Spleen (tissue), 11 donors: ENCODE measurements at regions not wholly inside any gene's neighbourhood (a gene's known extent, or its start where the extent isn't known, plus 50 kb on each side); places are given as distances from the start of the nearest gene placed in this dataset.

Source experiments
- DNase-seq: peaks from one replicate; pipeline ENCODE4 v3.0.0-alpha.2; 2020
- H3K27ac ChIP-seq, 8 donors: fragments of 200-600 bp; sonication (generic) in 7 of 8; 1 replicate in 4 of 8; 2 replicates in 4 of 8; pipeline versions ENCODE4 v1.5.0 to v1.8.0; 2016 to 2021; ENCODE audit warnings: inconsistent platforms in 4 of 8, mild to moderate bottlenecking in 4 of 8, moderate library complexity in 1 of 8
- H3K27me3 ChIP-seq, 7 donors: fragments of 200-600 bp; sonication (generic) in 6 of 7; replicated peaks in 1 of 7; 1 replicate in 4 of 7; 2 replicates in 3 of 7; pipeline versions ENCODE4 v1.5.0 to v1.8.0; 2016 to 2021; ENCODE audit warnings: inconsistent platforms in 3 of 7, mild to moderate bottlenecking in 1 of 7
- H3K36me3 ChIP-seq, 6 donors: fragments of 200-600 bp; sonication (generic) in 5 of 6; 1 replicate in 4 of 6; 2 replicates in 2 of 6; pipeline versions ENCODE4 v1.5.0 to v1.8.0; 2016 to 2021; ENCODE audit warnings: inconsistent platforms in 2 of 6
- H3K4me1 ChIP-seq, 6 donors: fragments of 200-600 bp; sonication (generic) in 5 of 6; 1 replicate in 3 of 6; 2 replicates in 3 of 6; pipeline versions ENCODE4 v1.5.0 to v1.8.0; 2016 to 2021; ENCODE audit warnings: inconsistent platforms in 3 of 6
- H3K4me3 ChIP-seq, 8 donors: fragments of 200-600 bp; sonication (generic) in 7 of 8; 1 replicate in 4 of 8; 2 replicates in 4 of 8; pipeline versions ENCODE4 v1.5.0 to v1.8.0; 2016 to 2021; ENCODE audit warnings: inconsistent platforms in 4 of 8, mild to moderate bottlenecking in 4 of 8, moderate library complexity in 2 of 8
- H3K9me3 ChIP-seq, 8 donors: fragments of 200-600 bp; sonication (generic) in 7 of 8; 1 replicate in 4 of 8; 2 replicates in 4 of 8; pipeline versions ENCODE4 v1.5.0 to v1.8.0; 2016 to 2021; ENCODE audit warnings: inconsistent platforms in 4 of 8
- POLR2A ChIP-seq, 3 donors: fragments of 450-650 bp; IDR thresholded peaks; one replicate each; pipeline ENCODE4 v1.5.1; 2017; ENCODE audit warnings: antibody characterized with exemption in 3 of 3, mild to moderate bottlenecking in 1 of 3
- POLR2AphosphoS5 ChIP-seq, 3 donors: sonication (generic); formaldehyde crosslinking; IDR thresholded peaks; one replicate each; pipeline ENCODE4 v1.5.1; 2017; ENCODE audit warnings: antibody characterized with exemption in 3 of 3
- WGBS, 5 donors: extraction: QIAGEN DNeasy Blood & Tissue Kit in 3 of 5; methylation state at CpG; one replicate each; pipeline versions ENCODE4 v1.1.5 to v1.1.7; 2013 to 2018; 5-methylcytosine and 5-hydroxymethylcytosine counted together
- intact Hi-C: fragments of 100-400 bp; cut with DNase I; formaldehyde crosslinking; loops from one replicate; pipeline ENCODE4 v1.15.0; 2023; ENCODE audit warnings: low total_unique reads
- TF ChIP-seq, protein P1 (sequence below), 11 experiments: fragments of 200-600 bp in 7 of 11; fragments of 450-650 bp in 4 of 11; sonication (generic) in 4 of 11; IDR thresholded peaks in 8 of 11; conservative IDR thresholded peaks in 3 of 11; 1 replicate in 7 of 11; 2 replicates in 4 of 11; pipeline versions ENCODE4 v1.4.0 to v1.8.0; 2016 to 2021; ENCODE audit warnings: antibody characterized with exemption in 11 of 11, inconsistent platforms in 4 of 11, mild to moderate bottlenecking in 1 of 11
- donor health status: healthy with polysubstance abuse.
- donor health status: DM: no; HTN: no; CAD: no; lungs with moderate emphysema.
- donor health status: DM: no; HTN: no; CAD: no.
- donor health status: Bipolar disorder and iron deficiency.
- donor health status: healthy.
- donor health status: DM: no; HTN: no; CAD: no.
- donor health status: DM: yes; HTN: yes; CAD: no.

DNA sequence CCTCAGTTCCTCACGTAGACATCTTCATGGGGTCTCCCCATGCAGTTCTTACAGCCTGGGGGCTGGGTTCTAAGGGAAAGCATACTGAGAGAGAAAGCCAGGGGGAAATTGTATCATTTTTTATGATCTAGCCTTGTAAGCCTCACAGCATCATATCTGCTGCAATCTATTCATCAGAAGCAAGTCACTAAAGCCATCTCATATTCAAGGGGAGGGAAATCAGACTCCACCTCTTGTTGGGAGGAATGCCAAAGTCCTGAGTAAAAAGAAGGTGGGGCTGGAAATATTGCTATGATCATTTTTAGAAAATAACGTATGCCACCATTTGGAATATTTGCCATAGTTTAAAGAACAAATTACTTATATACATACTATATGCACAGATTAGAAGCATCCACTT, 304.6 kb downstream of the TXNL1 start:
- Histone ChIP-seq H3K9me3 (peaks cover 0 to 5% (median 0%) of the 10 kb centered on the region in 8 donors), H3K4me3 (no peak overlapping the region), H3K27ac (no peak overlapping the region), H3K27me3 (no peaks in the 10 kb centered on the region), H3K4me1 (no peaks in the 10 kb centered on the region), H3K36me3 (no peaks in the 10 kb centered on the region)
- no peak for DNase-seq
- TF ChIP-seq, protein P1, sequence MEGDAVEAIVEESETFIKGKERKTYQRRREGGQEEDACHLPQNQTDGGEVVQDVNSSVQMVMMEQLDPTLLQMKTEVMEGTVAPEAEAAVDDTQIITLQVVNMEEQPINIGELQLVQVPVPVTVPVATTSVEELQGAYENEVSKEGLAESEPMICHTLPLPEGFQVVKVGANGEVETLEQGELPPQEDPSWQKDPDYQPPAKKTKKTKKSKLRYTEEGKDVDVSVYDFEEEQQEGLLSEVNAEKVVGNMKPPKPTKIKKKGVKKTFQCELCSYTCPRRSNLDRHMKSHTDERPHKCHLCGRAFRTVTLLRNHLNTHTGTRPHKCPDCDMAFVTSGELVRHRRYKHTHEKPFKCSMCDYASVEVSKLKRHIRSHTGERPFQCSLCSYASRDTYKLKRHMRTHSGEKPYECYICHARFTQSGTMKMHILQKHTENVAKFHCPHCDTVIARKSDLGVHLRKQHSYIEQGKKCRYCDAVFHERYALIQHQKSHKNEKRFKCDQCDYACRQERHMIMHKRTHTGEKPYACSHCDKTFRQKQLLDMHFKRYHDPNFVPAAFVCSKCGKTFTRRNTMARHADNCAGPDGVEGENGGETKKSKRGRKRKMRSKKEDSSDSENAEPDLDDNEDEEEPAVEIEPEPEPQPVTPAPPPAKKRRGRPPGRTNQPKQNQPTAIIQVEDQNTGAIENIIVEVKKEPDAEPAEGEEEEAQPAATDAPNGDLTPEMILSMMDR (IDR thresholded peaks at IDR 0.05 in 8 of 11, conservative IDR thresholded peaks at IDR 0.05 in 3 of 11), result no peak
- TF ChIP-seq POLR2AphosphoS5 (IDR thresholded peaks at IDR 0.05) (no peak), POLR2A (IDR thresholded peaks at IDR 0.05) (no peak)
- 83 to 88% (median 86%) methylated on average over 2 of the region's 2 CpGs for WGBS, 5 donors
- intact Hi-C loops, result no loop called here

GRCh38 chr18:56333146-56333545, 305.2 kb downstream of the TXNL1 start:
- H3K27ac ChIP-seq, result no peak overlapping the region
- intact Hi-C loops, result no loop called here
- 80 to 95% (median 93%) methylated on average over 4 of the region's 4 CpGs for WGBS, 5 donors
- H3K9me3 ChIP-seq, result no peaks in the 10 kb centered on the region
- H3K4me3 ChIP-seq, result no peak overlapping the region
- H3K27me3 ChIP-seq, result no peaks in the 10 kb centered on the region
- no peaks in the 10 kb centered on the region for H3K4me1 ChIP-seq
- H3K36me3 ChIP-seq, result no peaks in the 10 kb centered on the region
- TF ChIP-seq POLR2AphosphoS5 (IDR thresholded peaks at IDR 0.05) (no peak), POLR2A (IDR thresholded peaks at IDR 0.05) (no peak)
- DNase-seq, result no peak

GRCh38 chr18:56332371-56332770, 306.0 kb downstream of the TXNL1 start:
- no peak for DNase-seq
- WGBS, 5 donors, result 90 to 97% (median 93%) methylated on average over 4 of the region's 4 CpGs
- intact Hi-C loops, result no loop called here
- H3K9me3 ChIP-seq, result no peaks in the 10 kb centered on the region
- no peaks in the 10 kb centered on the region for H3K4me1 ChIP-seq
- H3K36me3 ChIP-seq, result no peaks in the 10 kb centered on the region
- no peaks in the 10 kb centered on the region for H3K27me3 ChIP-seq
- H3K4me3 ChIP-seq, result no peak overlapping the region
- TF ChIP-seq, protein P1 (IDR thresholded peaks at IDR 0.05 in 8 of 11, conservative IDR thresholded peaks at IDR 0.05 in 3 of 11), result no peak
- TF ChIP-seq POLR2AphosphoS5 (IDR thresholded peaks at IDR 0.05), result no peak
- no peak for TF ChIP-seq POLR2A (IDR thresholded peaks at IDR 0.05)
- no peak overlapping the region for H3K27ac ChIP-seq

- Histone ChIP-seq H3K27ac (no peak overlapping the region), H3K9me3 (no peaks in the 10 kb centered on the region), H3K4me1 (no peaks in the 10 kb centered on the region), H3K36me3 (no peaks in the 10 kb centered on the region), H3K4me3 (no peak overlapping the region), H3K27me3 (no peaks in the 10 kb centered on the region)
- 23 to 32% (median 31%) methylated on average over 9 of the region's 9 CpGs for WGBS, 5 donors
- intact Hi-C loops, result no loop called here
- TF ChIP-seq, protein P1 (IDR thresholded peaks at IDR 0.05 in 8 of 11, conservative IDR thresholded peaks at IDR 0.05 in 3 of 11), result no peak
- TF ChIP-seq POLR2AphosphoS5 (IDR thresholded peaks at IDR 0.05) (no peak), POLR2A (IDR thresholded peaks at IDR 0.05) (no peak)
- DNase-seq, result no peak
Measured at GRCh38 chr18:56330366-56331110, 307.9 kb downstream of the TXNL1 start.
